HepG2 (cell line): ENCODE measurements at regions not wholly inside any gene's neighbourhood (a gene's known extent, or its start where the extent isn't known, plus 50 kb on each side); places are given as distances from the start of the nearest gene placed in this dataset.

Experiments used
- ATAC-seq: fragments of 200-7000 bp; cut with Tn5 transposase; 3 replicates; pipeline ENCODE4 v1.9.1; 2020; ENCODE audit warnings: mild to moderate bottlenecking, moderate library complexity
- BruUV-seq: library from RNA; stranded (reverse); fragments of 400-500 nt; replicated peaks from 2 replicates; lab custom pipeline; 2021; lab: Mats Ljungman, UMichigan
- CTCF ChIA-PET: fragments of 300-600 bp; formaldehyde crosslinking; extraction: SDS; loops from one replicate; lab custom pipeline; 2021; ENCODE audit warnings: low total read pairs, inconsistent platforms, low intra/inter-chr PET ratio; lab: Yijun Ruan, JAX
- POLR2A ChIA-PET: fragments of 350-600 bp; sonication (Branson Sonifier 250); formaldehyde crosslinking; loops from one replicate; lab custom pipeline; 2020; ENCODE audit warnings: antibody characterized with exemption, inconsistent platforms; lab: Yijun Ruan, JAX
- DNase-seq: peaks from one replicate; pipeline ENCODE4 v3.0.0-alpha.2; 2015; ENCODE audit warnings: low spot score
- FAIRE-seq: peaks from 3 replicates; lab custom pipeline; 2011; peaks lifted over from hg19 to GRCh38; lab: Jason Lieb, UNC
- H2AFZ ChIP-seq: one replicate; pipeline ENCODE4 v1.6.1; 2011; ENCODE audit warnings: low read length, inconsistent platforms
- H3K27ac ChIP-seq: fragments of 300-600 bp; 3 replicates; pipeline ENCODE4 v1.8.0; 2011; ENCODE audit warnings: mixed run types, mild to moderate bottlenecking, mixed read lengths, low read length, inconsistent platforms; ENCODE audit not compliant: insufficient read depth; ENCODE audit errors: extremely low read length
- H3K27me3 ChIP-seq, 2 experiments: fragments of 200-600 bp in 1 of 2; 2 replicates in 1 of 2; 3 replicates in 1 of 2; pipeline versions ENCODE4 v1.6.0 to v1.8.0; 2011; ENCODE audit warnings: low read length in 2 of 2, mild to moderate bottlenecking in 2 of 2, moderate library complexity in 2 of 2, inconsistent platforms in 1 of 2; ENCODE audit not compliant: insufficient read depth in 2 of 2, control insufficient read depth in 1 of 2
- H3K36me3 ChIP-seq, 2 experiments: fragments of 200-600 bp in 1 of 2; replicated peaks in 1 of 2; 2 replicates in 1 of 2; 3 replicates in 1 of 2; pipeline versions ENCODE4 v1.5.1 to v1.8.0; 2011; ENCODE audit warnings: low read length in 2 of 2, inconsistent platforms in 1 of 2; ENCODE audit not compliant: insufficient read depth in 2 of 2, control insufficient read depth in 1 of 2
- H3K4me1 ChIP-seq: 2 replicates; pipeline ENCODE4 v1.5.1; 2012; ENCODE audit warnings: low read length, inconsistent platforms; ENCODE audit not compliant: insufficient read depth
- H3K4me2 ChIP-seq: 2 replicates; pipeline ENCODE4 v1.6.0; 2011; ENCODE audit warnings: low read depth, low read length, inconsistent platforms
- H3K4me3 ChIP-seq, 3 experiments: fragments of 200-600 bp in 1 of 3; sonication (generic), shearing (Covaris generic) in 1 of 3; replicated peaks in 1 of 3; 2 replicates each; pipeline ENCODE4 v1.5.1; 2011 to 2016; ENCODE audit warnings: low read length in 3 of 3, inconsistent platforms in 2 of 3, low read depth in 2 of 3, mild to moderate bottlenecking in 2 of 3, control low read depth in 1 of 3, mixed read lengths in 1 of 3; ENCODE audit not compliant: insufficient read depth in 1 of 3
- H3K79me2 ChIP-seq: one replicate; pipeline ENCODE4 v1.6.1; 2011; ENCODE audit warnings: low read length, inconsistent platforms; ENCODE audit not compliant: insufficient read depth
- H3K9ac ChIP-seq: 2 replicates; pipeline ENCODE4 v1.6.0; 2011; ENCODE audit warnings: mild to moderate bottlenecking, low read depth, low read length, inconsistent platforms; ENCODE audit not compliant: insufficient read depth
- H3K9me3 ChIP-seq: 2 replicates; pipeline ENCODE4 v1.5.1; 2012; ENCODE audit warnings: mild to moderate bottlenecking, low read length
- H4K20me1 ChIP-seq: 2 replicates; pipeline ENCODE4 v1.6.0; 2011; ENCODE audit warnings: inconsistent platforms, mild to moderate bottlenecking, low read length, moderate library complexity; ENCODE audit not compliant: insufficient read depth
- CEBPZ ChIP-seq: IDR thresholded peaks from 2 replicates; pipeline ENCODE4 v1.6.1; 2012; ENCODE audit warnings: low read length, improper control_type of control experiment
- FOXA1 ChIP-seq, 2 experiments: fragments of 450-650 bp in 1 of 2; sonication (generic) in 1 of 2; formaldehyde crosslinking in 1 of 2; IDR thresholded peaks; 2 replicates each; pipeline versions ENCODE4 v1.4.0 to v1.6.1; 2016 to 2020; ENCODE audit warnings: missing genetic modification reagents in 1 of 2
- GZF1 ChIP-seq: sonication (generic); formaldehyde crosslinking; IDR thresholded peaks from 2 replicates; pipeline ENCODE4 v1.5.1; 2020; ENCODE audit warnings: mild to moderate bottlenecking, missing genetic modification reagents
- ISX ChIP-seq: sonication (generic); formaldehyde crosslinking; conservative IDR thresholded peaks from 2 replicates; pipeline ENCODE4 v1.5.0; 2020; ENCODE audit warnings: missing genetic modification reagents
- JUNB ChIP-seq: sonication (generic); formaldehyde crosslinking; IDR thresholded peaks from 2 replicates; pipeline ENCODE4 v1.8.0; 2022; ENCODE audit warnings: missing genetic modification reagents, mild to moderate bottlenecking, borderline replicate concordance
- MED1 ChIP-seq: sonication (generic); formaldehyde crosslinking; IDR thresholded peaks from 2 replicates; pipeline ENCODE4 v1.4.0; 2020; ENCODE audit warnings: missing genetic modification reagents
- RXRB ChIP-seq: IDR thresholded peaks from 2 replicates; pipeline ENCODE4 v1.6.1; 2016; ENCODE audit warnings: borderline replicate concordance, missing genetic modification reagents, missing compliant biosample characterization
- SOX5 ChIP-seq: IDR thresholded peaks from 2 replicates; pipeline ENCODE4 v1.6.1; 2016; ENCODE audit warnings: borderline replicate concordance
- SP5 ChIP-seq: IDR thresholded peaks from 2 replicates; pipeline ENCODE4 v1.6.1; 2016; ENCODE audit warnings: low read depth, borderline replicate concordance
- THYN1 ChIP-seq: sonication (generic); formaldehyde crosslinking; IDR thresholded peaks from 2 replicates; pipeline ENCODE4 v1.8.1; 2023; ENCODE audit warnings: low read depth, mild to moderate bottlenecking, moderate library complexity, missing genetic modification reagents, borderline replicate concordance
- TSC22D2 ChIP-seq: sonication (generic); formaldehyde crosslinking; IDR thresholded peaks from 2 replicates; pipeline ENCODE4 v1.5.1; 2020; ENCODE audit warnings: missing genetic modification reagents, mild to moderate bottlenecking, borderline replicate concordance
- ZBTB33 ChIP-seq: sonication (generic); formaldehyde crosslinking; IDR thresholded peaks from 2 replicates; pipeline ENCODE4 v1.4.0; 2020; ENCODE audit warnings: missing genetic modification reagents
- ZFP36L2 ChIP-seq: sonication (generic); formaldehyde crosslinking; IDR thresholded peaks from 2 replicates; pipeline ENCODE4 v1.4.0; 2020; ENCODE audit warnings: missing genetic modification reagents
- ZNF3 ChIP-seq: IDR thresholded peaks from 2 replicates; pipeline ENCODE4 v1.7.0; 2017; ENCODE audit warnings: inconsistent platforms
- WGBS: methylation state at CpG from one replicate; pipeline ENCODE4 v1.1.6; 2017; ENCODE audit warnings: low lambda C conversion rate; 5-methylcytosine and 5-hydroxymethylcytosine counted together
- in situ Hi-C: cut with HindIII; loops from 2 replicates; pipeline ENCODE4 v1.10.0; 2017; ENCODE audit warnings: low pct_unique_long_range_greater_than_20kb; ENCODE audit not compliant: extremely low pct_ligation_motif_present
- intact Hi-C: fragments of 100-400 bp; cut with micrococcal nuclease; formaldehyde crosslinking; loops from one replicate; pipeline ENCODE4 v1.10.0; 2022; ENCODE audit not compliant: unreplicated experiment

- in situ Hi-C loops, result no loop called here
These were observed 118.8 kb downstream of the BOD1 start for GRCh38 chr5:173497685-173498084.

More at GRCh38 chr5:173497685-173498084, 118.8 kb downstream of the BOD1 start:
- Histone ChIP-seq H4K20me1 (no peaks in the 10 kb centered on the region), H3K27me3 (peaks cover 0 to 38% of the 10 kb centered on the region in 2 experiments; a peak in 2 of 5 replicates), H3K27ac (no peak overlapping the region), H3K9me3 (no peaks in the 10 kb centered on the region), H3K79me2 (no peaks in the 10 kb centered on the region), H3K9ac (no peak overlapping the region), H2AFZ (no peak overlapping the region), H3K36me3 (no peaks in the 10 kb centered on the region), H3K4me2 (no peak overlapping the region), H3K4me1 (peaks cover 51% of the 10 kb centered on the region), H3K4me3 (no peak overlapping the region)
- POLR2A ChIA-PET, result interaction anchor here (0.7 to 1.0 kb wide), 2 partner anchors 166 to 167 kb away, joined by 3 read pairs; no protein-coding TSS in a partner anchor
- FAIRE-seq (no peak), DNase-seq (no peak), ATAC-seq (no peak)
- intact Hi-C loops, result no loop called here
- 44% methylated on average over 11 of the region's 12 CpGs for WGBS
- TF ChIP-seq SOX5 (no peak), GZF1 (CRISPR knock-in tag) (no peak), SP5 (CRISPR knock-in tag) (no peak), JUNB (CRISPR knock-in tag) (no peak), ISX (CRISPR knock-in tag) (no peak), MED1 (CRISPR knock-in tag) (no peak), FOXA1 (IDR thresholded peaks at IDR 0.05) (no peak), FOXA1 (CRISPR knock-in tag; IDR thresholded peaks at IDR 0.05) (no peak), THYN1 (CRISPR knock-in tag) (no peak), CEBPZ (no peak), TSC22D2 (CRISPR knock-in tag) (no peak), ZNF3 (no peak), ZFP36L2 (CRISPR knock-in tag) (no peak), ZBTB33 (CRISPR knock-in tag) (no peak), RXRB (CRISPR knock-in tag) (no peak)
- no TSS peak for BruUV-seq
- CTCF ChIA-PET, result no interaction called here
